DMS79 (cell line): ENCODE measurements at regions not wholly inside any gene's neighbourhood (a gene's known extent, or its start where the extent isn't known, plus 50 kb on each side); places are given as distances from the start of the nearest gene placed in this dataset.

Experiments
- DNase-seq: peaks from one replicate; lab custom pipeline; 2025; lab: John Stamatoyannopoulos, UW

- no peak for DNase-seq
Measured at GRCh38 chr1:228849011-228849541, 113.8 kb downstream of the RHOU start.

- no peak for DNase-seq
Measured at GRCh38 chr1:228850141-228851100, 115.1 kb downstream of the RHOU start.

GRCh38 chr1:228851193-228851592 is 115.9 kb downstream of the RHOU start:
- no peak for DNase-seq

GRCh38 chr1:228851618-228852017 is 116.3 kb downstream of the RHOU start:
- DNase-seq, result peak; percentile 50

GRCh38 chr1:228852024-228852423 is 116.7 kb downstream of the RHOU start:
- no peak for DNase-seq

GRCh38 chr1:228852511-228853088 is 117.3 kb downstream of the RHOU start:
- DNase-seq, result no peak

- DNase-seq, result no peak
Measured at GRCh38 chr1:228853191-228853590, 117.9 kb downstream of the RHOU start.

GRCh38 chr1:228853637-228854036 is 118.4 kb downstream of the RHOU start:
- no peak for DNase-seq

- DNase-seq, result no peak
Measured at GRCh38 chr1:228854907-228855306, 119.6 kb downstream of the RHOU start.

GRCh38 chr1:228857611-228858010 is 122.3 kb downstream of the RHOU start:
- DNase-seq, result no peak

- no peak for DNase-seq
Measured at GRCh38 chr1:228860911-228861831, 125.9 kb downstream of the RHOU start.

- DNase-seq, result no peak
Measured at GRCh38 chr1:228861832-228862180, 126.5 kb downstream of the RHOU start.

GRCh38 chr1:228862542-228863505 is 127.5 kb downstream of the RHOU start:
- DNase-seq, result no peak

GRCh38 chr1:228863776-228864175 is 128.5 kb downstream of the RHOU start:
- no peak for DNase-seq

- DNase-seq, result no peak
Measured at GRCh38 chr1:228865627-228866330, 130.5 kb downstream of the RHOU start.

- no peak for DNase-seq
Measured at GRCh38 chr1:228866468-228866867, 131.2 kb downstream of the RHOU start.

- DNase-seq, result peak; percentile 51
Measured at GRCh38 chr1:228867108-228867950, 132.1 kb downstream of the RHOU start.

GRCh38 chr1:228867951-228868730 is 132.9 kb downstream of the RHOU start:
- peak; percentile 84 for DNase-seq

GRCh38 chr1:228868731-228869024 is 133.4 kb downstream of the RHOU start:
- no peak for DNase-seq
